ENCODE measurements at regions not wholly inside any gene's neighbourhood (a gene's known extent, or its start where the extent isn't known, plus 50 kb on each side); places are given as distances from the start of the nearest gene placed in this dataset.

GRCh38 chr14:87108726-87109125 is 884.3 kb downstream of the GALC start:
- DNase-seq (ENCODE audit: low read depth, low spot score): no peak
- RAD21 ChIA-PET (ENCODE audit: unreplicated experiment): no interaction called here
- POLR2A ChIA-PET: no interaction called here

More at GRCh38 chr14:87108726-87109125, 884.3 kb downstream of the GALC start:
- WGBS (ENCODE audit: insufficient coverage, insufficient replicate concordance, low lambda C conversion rate, missing lambda C conversion rate): 38% methylated on average over 3 of the region's 3 CpGs
- Histone ChIP-seq H3K27me3 (replicated peaks in 1 of 2; ENCODE audit: control insufficient read depth in 2 of 2, insufficient read depth in 2 of 2, low read length in 1 of 2) (no peaks in the 10 kb centered on the region), H2AFZ (ENCODE audit: control insufficient read depth, low read depth, low read length) (no peak overlapping the region), H3K79me2 (ENCODE audit: control insufficient read depth, insufficient read depth, low read length) (no peaks in the 10 kb centered on the region), H3K9ac (ENCODE audit: control insufficient read depth, insufficient read depth, low read length) (no peak overlapping the region), H3K36me3 (ENCODE audit: control insufficient read depth in 2 of 2, insufficient read depth in 2 of 2, low read length in 1 of 2) (no peaks in the 10 kb centered on the region), H3K4me1 (ENCODE audit: control insufficient read depth, insufficient read depth, low read length) (no peaks in the 10 kb centered on the region), H4K20me1 (ENCODE audit: control insufficient read depth, insufficient read depth) (no peaks in the 10 kb centered on the region), H3K9me3 (replicated peaks; ENCODE audit: control insufficient read depth, insufficient read depth, low read length) (no peaks in the 10 kb centered on the region), H3K4me3 (no peak overlapping the region), H3K4me2 (ENCODE audit: control insufficient read depth, insufficient read depth) (no peak overlapping the region), H3K27ac (ENCODE audit: control insufficient read depth, insufficient read depth) (no peak overlapping the region)
- FAIRE-seq (no peak), ATAC-seq (no peak)
- TF ChIP-seq SREBF2 (IDR thresholded peaks at IDR 0.05; ENCODE audit: low read length): no peak
- TF ChIP-seq EGR1 (IDR thresholded peaks at IDR 0.05; ENCODE audit: borderline replicate concordance in 1 of 2, low read depth in 2 of 2, low read length in 2 of 2): no peak
- TF ChIP-seq NFIC (IDR thresholded peaks at IDR 0.05; ENCODE audit: low read depth, low read length): no peak
- TF ChIP-seq E2F8 (IDR thresholded peaks at IDR 0.05; ENCODE audit: low read depth, partially characterized antibody): no peak
- no peak for TF ChIP-seq LARP7 (IDR thresholded peaks at IDR 0.05)
- TF ChIP-seq MLLT1 (IDR thresholded peaks at IDR 0.05): no peak
- no peak for TF ChIP-seq NFYA (IDR thresholded peaks at IDR 0.05; ENCODE audit: borderline replicate concordance, low read depth, low read length)
- no peak for TF ChIP-seq REST (IDR thresholded peaks at IDR 0.05; ENCODE audit: low read depth, low read length)
- TF ChIP-seq RELA (IDR thresholded peaks at IDR 0.05; ENCODE audit: borderline replicate concordance, partially characterized antibody): no peak
- TF ChIP-seq SMC3 (IDR thresholded peaks at IDR 0.05; ENCODE audit: borderline replicate concordance, low read length): no peak
- no peak for TF ChIP-seq POLR2AphosphoS2 (IDR thresholded peaks at IDR 0.05; ENCODE audit: low read depth, low read length)
- no peak for TF ChIP-seq MEF2B (IDR thresholded peaks at IDR 0.05; ENCODE audit: partially characterized antibody, poor library complexity, severe bottlenecking)
- TF ChIP-seq TCF3 (IDR thresholded peaks at IDR 0.05; ENCODE audit: borderline replicate concordance, insufficient read depth, low read depth, low read length): no peak
- TF ChIP-seq HCFC1 (IDR thresholded peaks at IDR 0.05; ENCODE audit: low read length): no peak
- no peak for TF ChIP-seq FOXK2 (IDR thresholded peaks at IDR 0.05)
- no peak for TF ChIP-seq DPF2 (IDR thresholded peaks at IDR 0.05)
- TF ChIP-seq SREBF1 (IDR thresholded peaks at IDR 0.05; ENCODE audit: low read length): no peak
- intact Hi-C loops (cut with micrococcal nuclease; ENCODE audit: unreplicated experiment): no loop called here
- in situ Hi-C loops (cut with MboI): no loop called here
- ChIA-PET CTCF (interaction anchor here (0.7 kb wide), 1 partner anchor 430 kb away, joined by 3 read pairs; no protein-coding TSS in a partner anchor), SMC1A (ENCODE audit: uncharacterized antibody, unreplicated experiment) (no interaction called here)
- BruUV-seq (replicated peaks): no TSS peak
